ENCODE measurements at regions not wholly inside any gene's neighbourhood (a gene's known extent, or its start where the extent isn't known, plus 50 kb on each side); places are given as distances from the start of the nearest gene placed in this dataset.

GRCh38 chr20:24132246-24132645 is 143.7 kb upstream of the GGTLC1 start:
- TF ChIP-seq, protein P1, sequence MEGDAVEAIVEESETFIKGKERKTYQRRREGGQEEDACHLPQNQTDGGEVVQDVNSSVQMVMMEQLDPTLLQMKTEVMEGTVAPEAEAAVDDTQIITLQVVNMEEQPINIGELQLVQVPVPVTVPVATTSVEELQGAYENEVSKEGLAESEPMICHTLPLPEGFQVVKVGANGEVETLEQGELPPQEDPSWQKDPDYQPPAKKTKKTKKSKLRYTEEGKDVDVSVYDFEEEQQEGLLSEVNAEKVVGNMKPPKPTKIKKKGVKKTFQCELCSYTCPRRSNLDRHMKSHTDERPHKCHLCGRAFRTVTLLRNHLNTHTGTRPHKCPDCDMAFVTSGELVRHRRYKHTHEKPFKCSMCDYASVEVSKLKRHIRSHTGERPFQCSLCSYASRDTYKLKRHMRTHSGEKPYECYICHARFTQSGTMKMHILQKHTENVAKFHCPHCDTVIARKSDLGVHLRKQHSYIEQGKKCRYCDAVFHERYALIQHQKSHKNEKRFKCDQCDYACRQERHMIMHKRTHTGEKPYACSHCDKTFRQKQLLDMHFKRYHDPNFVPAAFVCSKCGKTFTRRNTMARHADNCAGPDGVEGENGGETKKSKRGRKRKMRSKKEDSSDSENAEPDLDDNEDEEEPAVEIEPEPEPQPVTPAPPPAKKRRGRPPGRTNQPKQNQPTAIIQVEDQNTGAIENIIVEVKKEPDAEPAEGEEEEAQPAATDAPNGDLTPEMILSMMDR (IDR thresholded peaks at IDR 0.05) = no peak
- TF ChIP-seq POLR2A (IDR thresholded peaks at IDR 0.05) = no peak
- no peak for DNase-seq
- intact Hi-C loops (cut with DNase I) = no loop called here
- Histone ChIP-seq H3K9me3 (no peaks in the 10 kb centered on the region), H3K36me3 (no peaks in the 10 kb centered on the region), H3K27ac (no peak overlapping the region), H3K27me3 (no peaks in the 10 kb centered on the region), H3K4me3 (replicated peaks in 1 of 3) (no peak overlapping the region), H3K4me1 (no peaks in the 10 kb centered on the region)

GRCh38 chr20:24131684-24132083 is 143.1 kb upstream of the GGTLC1 start:
- Histone ChIP-seq H3K27ac (no peak overlapping the region), H3K36me3 (no peaks in the 10 kb centered on the region), H3K4me1 (no peaks in the 10 kb centered on the region), H3K4me3 (replicated peaks in 1 of 3) (no peak overlapping the region), H3K9me3 (no peaks in the 10 kb centered on the region), H3K27me3 (no peaks in the 10 kb centered on the region)
- intact Hi-C loops (cut with DNase I) = no loop called here
- DNase-seq = no peak
- 59 to 75% methylated on average over 1 of the region's 1 CpG for WGBS, 2 donors
- TF ChIP-seq POLR2A (IDR thresholded peaks at IDR 0.05) = no peak
- TF ChIP-seq, protein P1 (IDR thresholded peaks at IDR 0.05) = no peak

- 84 to 91% methylated on average over 4 of the region's 4 CpGs for WGBS, 2 donors
- TF ChIP-seq, protein P1 (IDR thresholded peaks at IDR 0.05) = no peak
- no peak for TF ChIP-seq POLR2A (IDR thresholded peaks at IDR 0.05)
- no peak for DNase-seq
- H3K27me3 ChIP-seq = no peaks in the 10 kb centered on the region
- intact Hi-C loops (cut with DNase I) = no loop called here
- H3K4me1 ChIP-seq = no peaks in the 10 kb centered on the region
- H3K27ac ChIP-seq = no peak overlapping the region
- H3K9me3 ChIP-seq = no peaks in the 10 kb centered on the region
- H3K4me3 ChIP-seq (replicated peaks in 1 of 3) = no peak overlapping the region
- no peaks in the 10 kb centered on the region for H3K36me3 ChIP-seq
These were observed 142.7 kb upstream of the GGTLC1 start for GRCh38 chr20:24131281-24131680.

DNA sequence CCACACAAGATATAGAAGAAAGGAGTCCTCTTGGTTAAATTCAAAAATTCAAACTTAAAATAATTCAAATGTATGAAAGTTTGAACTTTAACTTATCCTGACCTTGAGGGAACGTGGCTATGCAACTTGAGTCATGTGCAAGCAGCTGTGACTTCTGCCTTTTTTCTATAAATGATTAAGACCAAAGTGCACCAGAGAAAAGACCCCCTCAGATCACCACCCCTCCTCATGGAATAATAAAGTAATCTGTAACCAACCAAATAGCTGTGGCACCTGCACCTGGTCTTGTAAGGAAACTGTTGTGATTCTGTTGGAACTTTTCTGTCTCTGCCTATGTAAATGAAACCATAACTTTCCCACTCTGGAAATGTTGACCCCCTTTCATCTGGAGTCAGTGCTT is 141.1 kb upstream of the GGTLC1 start:
- Histone ChIP-seq H3K4me3 (replicated peaks in 1 of 3) (no peak overlapping the region), H3K9me3 (no peaks in the 10 kb centered on the region), H3K4me1 (no peaks in the 10 kb centered on the region), H3K36me3 (no peaks in the 10 kb centered on the region), H3K27ac (no peak overlapping the region), H3K27me3 (no peaks in the 10 kb centered on the region)
- TF ChIP-seq, protein P1 (IDR thresholded peaks at IDR 0.05) = no peak
- no peak for TF ChIP-seq POLR2A (IDR thresholded peaks at IDR 0.05)
- 91 to 96% methylated on average over 1 of the region's 1 CpG for WGBS, 2 donors
- intact Hi-C loops (cut with DNase I) = no loop called here
- DNase-seq = no peak

- intact Hi-C loops (cut with DNase I) = no loop called here
- WGBS, 2 donors = 79 to 83% methylated on average over 10 of the region's 10 CpGs
- TF ChIP-seq, protein P1 (IDR thresholded peaks at IDR 0.05) = no peak
- no peak for TF ChIP-seq POLR2A (IDR thresholded peaks at IDR 0.05)
- Histone ChIP-seq H3K27ac (no peak overlapping the region), H3K27me3 (no peaks in the 10 kb centered on the region), H3K36me3 (no peaks in the 10 kb centered on the region), H3K4me1 (no peaks in the 10 kb centered on the region), H3K9me3 (no peaks in the 10 kb centered on the region), H3K4me3 (replicated peaks in 1 of 3) (no peak overlapping the region)
- DNase-seq = no peak
These were observed 136.5 kb upstream of the GGTLC1 start for GRCh38 chr20:24124951-24125650.

Data from thyroid gland (tissue), 4 donors.